ENCODE measurements at regions not wholly inside any gene's neighbourhood (a gene's known extent, or its start where the extent isn't known, plus 50 kb on each side); places are given as distances from the start of the nearest gene placed in this dataset.

DNA sequence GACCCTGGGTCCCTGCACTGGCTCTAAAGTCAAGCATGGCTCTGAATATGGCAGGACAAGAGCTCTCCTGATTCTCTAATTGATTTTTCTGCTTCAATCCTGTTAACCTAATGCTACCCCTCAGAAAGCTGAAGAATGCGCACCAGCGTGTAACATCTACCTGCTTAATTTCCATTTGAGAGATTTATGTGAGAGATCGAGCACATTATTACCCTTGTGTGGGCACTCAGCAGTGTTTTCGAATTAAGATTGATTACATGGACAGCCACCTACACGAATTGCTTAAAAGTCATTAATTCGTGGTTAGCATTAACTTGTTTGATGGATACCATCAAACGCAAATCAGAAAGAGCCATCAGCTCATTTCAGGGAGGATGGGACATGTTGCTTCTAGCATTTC, 88.7 kb upstream of the PLPP4 start:
- Histone ChIP-seq H3K27me3 (peaks cover 0 to 4% (median 0%) of the 10 kb centered on the region in 7 donors), H3K36me3 (no peaks in the 10 kb centered on the region), H3K4me3 (no peak overlapping the region), H3K27ac (no peak overlapping the region), H3K9me3 (no peaks in the 10 kb centered on the region), H3K4me1 (no peaks in the 10 kb centered on the region)
- 83 to 85% methylated on average over 7 of the region's 7 CpGs for WGBS, 2 donors
- no peak for TF ChIP-seq CTCF (IDR thresholded peaks at IDR 0.05)
- no peak for ATAC-seq
- intact Hi-C loops (cut with DNase I): no loop called here
- DNase-seq: no peak

DNA sequence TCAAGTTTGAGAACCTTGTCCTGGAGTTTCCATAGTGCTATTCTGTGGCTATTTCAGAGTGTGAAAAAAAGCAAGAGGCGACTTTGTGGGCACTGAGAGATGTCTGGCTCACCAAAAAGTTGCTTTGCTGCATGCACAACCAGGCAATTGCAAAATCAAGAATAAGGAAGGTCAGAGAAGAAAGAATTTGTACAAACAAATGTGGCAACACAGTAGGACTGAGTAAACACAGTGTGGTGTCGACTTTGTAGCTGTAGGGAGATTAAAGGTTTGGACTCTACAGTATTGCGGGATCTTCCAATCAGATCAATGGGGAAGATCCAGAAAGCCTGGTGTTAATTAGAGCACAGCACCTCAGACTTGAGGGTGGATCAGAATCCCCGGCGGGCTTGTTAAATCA, 88.1 kb upstream of the PLPP4 start:
- WGBS, 2 donors: 44 to 57% methylated on average over 5 of the region's 5 CpGs
- intact Hi-C loops (cut with DNase I): no loop called here
- H3K27ac ChIP-seq: no peak overlapping the region
- H3K36me3 ChIP-seq: no peaks in the 10 kb centered on the region
- ATAC-seq: no peak
- H3K27me3 ChIP-seq: peaks cover 0 to 4% (median 0%) of the 10 kb centered on the region in 7 donors
- no peak for TF ChIP-seq CTCF (IDR thresholded peaks at IDR 0.05)
- H3K4me3 ChIP-seq: no peak overlapping the region
- H3K9me3 ChIP-seq: no peaks in the 10 kb centered on the region
- no peaks in the 10 kb centered on the region for H3K4me1 ChIP-seq
- no peak for DNase-seq

- ATAC-seq: no peak
- no peak for DNase-seq
- Histone ChIP-seq H3K27ac (no peak overlapping the region), H3K9me3 (no peaks in the 10 kb centered on the region), H3K4me3 (no peak overlapping the region), H3K4me1 (no peaks in the 10 kb centered on the region), H3K36me3 (no peaks in the 10 kb centered on the region), H3K27me3 (peaks cover 0 to 4% (median 0%) of the 10 kb centered on the region in 7 donors)
- WGBS, 2 donors: 61% methylated on average over 2 of the region's 2 CpGs
- intact Hi-C loops (cut with DNase I): no loop called here
- no peak for TF ChIP-seq CTCF (IDR thresholded peaks at IDR 0.05)
These were observed 87.2 kb upstream of the PLPP4 start for GRCh38 chr10:120369856-120370276.

DNA sequence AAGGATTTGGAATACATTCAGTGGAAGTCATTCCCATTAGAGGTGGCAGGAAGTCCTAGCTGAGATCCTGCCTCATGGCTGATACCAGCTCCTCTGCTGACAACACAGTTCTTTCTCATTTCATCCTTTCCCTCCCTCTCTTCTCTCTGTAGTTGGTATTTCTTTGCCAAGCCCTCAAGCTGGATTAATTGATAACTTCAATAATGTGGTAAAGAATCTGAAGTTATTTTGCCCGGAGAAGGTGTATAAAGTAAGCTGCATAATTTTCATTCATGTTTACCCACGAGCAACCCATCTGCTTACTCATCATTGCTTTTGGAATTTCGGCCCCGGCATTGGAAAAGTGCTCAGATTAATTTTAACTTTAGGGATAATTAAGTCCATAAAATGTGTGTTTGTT, 85.2 kb upstream of the PLPP4 start:
- no peaks in the 10 kb centered on the region for H3K36me3 ChIP-seq
- 83 to 84% methylated on average over 4 of the region's 4 CpGs for WGBS, 2 donors
- H3K27ac ChIP-seq: no peak overlapping the region
- no peaks in the 10 kb centered on the region for H3K9me3 ChIP-seq
- peaks cover 0 to 4% (median 0%) of the 10 kb centered on the region in 7 donors for H3K27me3 ChIP-seq
- intact Hi-C loops (cut with DNase I): no loop called here
- no peak for DNase-seq
- no peaks in the 10 kb centered on the region for H3K4me1 ChIP-seq
- TF ChIP-seq CTCF (IDR thresholded peaks at IDR 0.05): no peak
- no peak overlapping the region for H3K4me3 ChIP-seq
- no peak for ATAC-seq

GRCh38 chr10:120372917-120373316, 84.1 kb upstream of the PLPP4 start:
- no peaks in the 10 kb centered on the region for H3K36me3 ChIP-seq
- no peak overlapping the region for H3K27ac ChIP-seq
- H3K4me1 ChIP-seq: no peaks in the 10 kb centered on the region
- peaks cover 0 to 4% (median 0%) of the 10 kb centered on the region in 7 donors for H3K27me3 ChIP-seq
- no peaks in the 10 kb centered on the region for H3K9me3 ChIP-seq
- intact Hi-C loops (cut with DNase I): no loop called here
- 57 to 60% methylated on average over 4 of the region's 4 CpGs for WGBS, 2 donors
- no peak overlapping the region for H3K4me3 ChIP-seq
- ATAC-seq (no peak), DNase-seq (no peak)
- no peak for TF ChIP-seq CTCF (IDR thresholded peaks at IDR 0.05)
